ENCODE measurements at regions not wholly inside any gene's neighbourhood (a gene's known extent, or its start where the extent isn't known, plus 50 kb on each side); places are given as distances from the start of the nearest gene placed in this dataset.
"Not testable (repeated sequence)": the region's sequence is repeated elsewhere in the genome, so short reads cannot be mapped to it uniquely, and the experiment has no call there.

- DNase-seq (ENCODE audit: low spot score in 2 of 2); H3K4me3 ChIP-seq (ENCODE audit: low read depth, poor library complexity, severe bottlenecking); intact Hi-C loops (cut with DNase I; ENCODE audit: low total_unique reads): not testable (repeated sequence)
- 76 to 81% methylated on average over 12 to 25 of the region's 25 CpGs for WGBS, 2 donors
Observed at GRCh38 chr16:29259635-29260457, 146.7 kb downstream of the NPIPB11 start.

- 91 to 93% methylated on average over 19 of the region's 19 CpGs for WGBS, 2 donors
Observed at GRCh38 chr16:29258946-29259634, 147.4 kb downstream of the NPIPB11 start.

GRCh38 chr16:29257419-29258336, 148.8 kb downstream of the NPIPB11 start:
- WGBS, 2 donors = 82 to 92% methylated on average over 18 of the region's 18 CpGs
- DNase-seq (ENCODE audit: low spot score in 2 of 2); H3K4me3 ChIP-seq (ENCODE audit: low read depth, poor library complexity, severe bottlenecking); intact Hi-C loops (cut with DNase I; ENCODE audit: low total_unique reads): not testable (repeated sequence)

More at GRCh38 chr16:29258946-29259634, 147.4 kb downstream of the NPIPB11 start:
- H3K4me3 ChIP-seq (ENCODE audit: low read depth, poor library complexity, severe bottlenecking); DNase-seq (ENCODE audit: low spot score in 2 of 2); intact Hi-C loops (cut with DNase I; ENCODE audit: low total_unique reads): not testable (repeated sequence)

GRCh38 chr16:29256501-29256981, 150.0 kb downstream of the NPIPB11 start:
- H3K4me3 ChIP-seq (ENCODE audit: low read depth, poor library complexity, severe bottlenecking) = no peak overlapping the region
- no peak for DNase-seq (ENCODE audit: low spot score in 2 of 2)
- 88 to 94% methylated on average over 27 of the region's 27 CpGs for WGBS, 2 donors
- TF ChIP-seq POLR2A (IDR thresholded peaks at IDR 0.05) (no peak), CTCF (IDR thresholded peaks at IDR 0.05) (no peak)
- intact Hi-C loops (cut with DNase I; ENCODE audit: low total_unique reads) = no loop called here

- DNase-seq (ENCODE audit: low spot score in 2 of 2) = peak in 1 of 2 donors; percentile 43
- intact Hi-C loops (cut with DNase I; ENCODE audit: low total_unique reads); H3K4me3 ChIP-seq (ENCODE audit: low read depth, poor library complexity, severe bottlenecking): not testable (repeated sequence)
- 58 to 62% methylated on average over 6 of the region's 6 CpGs for WGBS, 2 donors
Observed at GRCh38 chr16:29255957-29256356, 150.6 kb downstream of the NPIPB11 start.

GRCh38 chr16:29255496-29255796, 151.1 kb downstream of the NPIPB11 start:
- peak in 1 of 2 donors; percentile 69 for DNase-seq (ENCODE audit: low spot score in 2 of 2)
- intact Hi-C loops (cut with DNase I; ENCODE audit: low total_unique reads); H3K4me3 ChIP-seq (ENCODE audit: low read depth, poor library complexity, severe bottlenecking): not testable (repeated sequence)
- 83% methylated on average over 6 to 13 of the region's 13 CpGs for WGBS, 2 donors

GRCh38 chr16:29254676-29255495, 151.6 kb downstream of the NPIPB11 start:
- WGBS, 2 donors = 74 to 87% methylated on average over 32 of the region's 33 CpGs
- TF ChIP-seq CTCF (IDR thresholded peaks at IDR 0.05) = no peak
- no peak for TF ChIP-seq POLR2A (IDR thresholded peaks at IDR 0.05)
- peak in 1 of 2 donors; percentile 66 for DNase-seq (ENCODE audit: low spot score in 2 of 2)
- no peak overlapping the region for H3K4me3 ChIP-seq (ENCODE audit: low read depth, poor library complexity, severe bottlenecking)
- intact Hi-C loops (cut with DNase I; ENCODE audit: low total_unique reads) = no loop called here

- 86 to 87% methylated on average over 35 of the region's 35 CpGs for WGBS, 2 donors
- H3K4me3 ChIP-seq (ENCODE audit: low read depth, poor library complexity, severe bottlenecking); intact Hi-C loops (cut with DNase I; ENCODE audit: low total_unique reads): not testable (repeated sequence)
- DNase-seq (ENCODE audit: low spot score in 2 of 2) = peak in 1 of 2 donors; percentile 66
Observed at GRCh38 chr16:29253716-29254590, 152.6 kb downstream of the NPIPB11 start.

GRCh38 chr16:29253066-29253590, 153.4 kb downstream of the NPIPB11 start:
- H3K4me3 ChIP-seq (ENCODE audit: low read depth, poor library complexity, severe bottlenecking); intact Hi-C loops (cut with DNase I; ENCODE audit: low total_unique reads): not testable (repeated sequence)
- peak in 1 of 2 donors; percentile 80 for DNase-seq (ENCODE audit: low spot score in 2 of 2)
- 93 to 96% methylated on average over 5 to 6 of the region's 7 CpGs for WGBS, 2 donors

- intact Hi-C loops (cut with DNase I; ENCODE audit: low total_unique reads); H3K4me3 ChIP-seq (ENCODE audit: low read depth, poor library complexity, severe bottlenecking): not testable (repeated sequence)
- 98 to 99% methylated on average over 13 to 14 of the region's 14 CpGs for WGBS, 2 donors
- peak in 1 of 2 donors; percentile 68 for DNase-seq (ENCODE audit: low spot score in 2 of 2)
Observed at GRCh38 chr16:29252311-29252710, 154.2 kb downstream of the NPIPB11 start.
